HG03575 (cell line): ENCODE measurements at regions not wholly inside any gene's neighbourhood (a gene's known extent, or its start where the extent isn't known, plus 50 kb on each side); places are given as distances from the start of the nearest gene placed in this dataset.

ENCODE experiments used
- ATAC-seq: cut with Tn5 transposase; IDR thresholded peaks from one replicate; pipeline ENCODE4 v1.9.1; 2021; ENCODE audit not compliant: unreplicated experiment, insufficient number of reproducible peaks, low FRiP score; ENCODE audit errors: extremely low read depth

DNA sequence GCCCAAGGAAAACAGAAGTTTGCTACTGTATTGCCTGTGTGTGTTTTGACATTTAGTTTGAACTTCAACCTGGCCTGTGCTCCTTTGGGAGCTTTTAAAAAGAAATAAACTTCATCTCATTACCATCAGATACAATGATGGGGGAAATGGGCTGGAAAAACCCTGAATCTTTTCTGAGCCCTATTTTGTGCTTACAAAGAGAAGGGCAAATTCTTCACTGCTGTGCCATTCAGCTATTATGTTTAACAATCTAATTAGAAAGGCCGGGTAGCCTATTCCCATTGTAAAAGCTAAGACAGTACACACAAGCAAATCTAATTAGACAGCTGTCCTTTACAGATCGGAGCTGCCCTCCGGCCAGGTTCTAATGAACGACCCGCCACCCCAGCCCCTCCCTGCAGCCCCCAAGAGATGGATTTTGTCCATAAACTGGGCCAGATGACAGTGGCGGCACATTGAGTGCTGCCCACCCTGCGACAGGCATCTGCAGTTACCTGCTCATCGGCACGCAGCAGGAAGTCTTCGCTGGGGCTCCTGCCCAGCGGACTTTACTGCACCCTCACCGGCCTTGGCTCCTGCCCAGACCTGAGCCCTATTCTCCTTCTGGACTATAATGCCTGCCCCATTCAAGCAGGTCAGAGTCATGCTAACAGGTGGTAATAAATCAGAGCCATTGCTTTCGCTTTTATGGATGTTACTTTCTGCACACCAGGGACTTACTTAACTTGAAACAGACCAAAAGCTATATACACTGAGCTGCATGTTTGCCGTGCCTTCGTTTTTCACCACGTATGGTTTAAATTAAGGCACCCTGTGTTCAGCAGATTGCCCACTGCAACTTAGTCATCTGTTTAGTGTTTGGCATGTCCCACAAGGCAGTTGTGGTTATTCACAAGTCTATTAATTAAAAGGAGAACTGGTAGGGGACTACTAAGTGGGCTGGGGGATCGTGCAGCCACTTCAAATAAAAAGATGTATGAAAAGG, 549.6 kb downstream of the FGF9 start:
- no peak for ATAC-seq

DNA sequence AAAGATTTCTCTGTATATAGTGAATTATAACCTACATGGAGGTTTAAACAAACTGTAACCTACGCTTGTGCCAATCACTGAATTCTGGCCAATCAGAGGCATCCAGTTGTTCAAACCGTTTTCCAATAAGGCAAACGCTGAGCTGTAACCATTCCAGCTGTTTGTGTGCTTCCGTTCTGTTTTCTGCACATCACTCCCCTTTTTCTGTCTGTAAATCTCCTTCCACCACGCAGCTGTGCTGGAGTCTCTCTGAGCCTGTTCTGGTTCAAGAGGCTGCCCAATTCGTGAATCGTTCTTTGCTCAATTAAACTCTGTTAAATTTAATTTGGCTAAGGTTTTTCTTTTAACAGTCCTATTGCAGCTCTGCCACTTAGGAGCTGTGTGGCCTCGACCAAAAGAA, 552.5 kb downstream of the FGF9 start:
- ATAC-seq, result no peak

DNA sequence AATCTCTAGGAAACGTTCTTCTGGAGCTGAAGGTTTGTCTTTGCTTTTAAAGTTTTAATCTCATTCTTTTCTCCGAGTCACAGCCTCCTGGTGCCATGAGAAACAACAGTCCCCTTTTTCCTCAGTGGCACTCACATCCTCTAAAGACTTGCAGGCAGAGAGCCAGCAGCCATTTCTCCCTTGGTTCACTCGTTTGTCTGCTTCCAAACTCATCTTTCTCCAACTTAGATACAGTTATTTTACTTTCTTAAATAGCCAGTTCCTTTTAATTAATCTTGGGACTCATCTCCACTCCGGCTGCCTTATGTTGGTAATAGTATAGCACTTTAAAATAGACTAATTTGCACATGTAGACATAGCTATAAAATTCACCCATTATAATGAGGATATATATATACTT, 555.2 kb downstream of the FGF9 start:
- no peak for ATAC-seq

GRCh38 chr13:22227895-22228294, 557.0 kb downstream of the FGF9 start:
- ATAC-seq, result no peak

GRCh38 chr13:22229916-22230315, 559.0 kb downstream of the FGF9 start:
- ATAC-seq, result no peak

GRCh38 chr13:22232186-22232585, 561.3 kb downstream of the FGF9 start:
- no peak for ATAC-seq

DNA sequence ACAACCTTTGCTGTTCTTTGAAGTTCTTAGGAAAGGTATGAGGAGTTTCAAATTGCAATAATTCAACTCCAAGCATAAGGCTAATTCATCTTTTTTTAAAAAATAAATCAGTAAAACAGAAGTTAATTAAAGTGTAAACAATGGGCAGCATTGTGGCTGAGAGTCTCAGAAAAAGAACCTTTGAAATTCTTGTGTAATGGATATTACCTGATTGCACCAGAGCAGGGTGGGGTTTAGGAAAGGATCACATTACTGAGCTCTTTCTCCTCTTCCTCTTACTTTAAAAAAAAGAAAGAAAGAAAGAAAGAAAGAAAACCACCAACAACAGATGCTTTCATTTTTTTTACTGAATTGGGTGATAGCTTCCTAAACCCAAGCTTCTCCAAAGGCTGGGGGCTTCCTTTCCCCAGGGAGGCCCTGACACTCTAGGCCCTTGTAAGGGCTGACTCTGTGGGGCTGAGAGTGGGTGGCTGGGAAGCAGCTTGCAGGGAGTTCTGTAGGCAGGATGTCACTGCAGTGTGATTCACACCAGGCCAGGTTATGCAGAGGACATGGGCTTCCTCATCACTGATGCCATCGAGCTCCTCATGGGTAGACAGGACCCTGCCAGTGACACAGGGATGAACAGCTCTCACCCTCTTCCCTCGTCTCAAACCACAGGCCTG, 564.5 kb downstream of the FGF9 start:
- no peak for ATAC-seq

DNA sequence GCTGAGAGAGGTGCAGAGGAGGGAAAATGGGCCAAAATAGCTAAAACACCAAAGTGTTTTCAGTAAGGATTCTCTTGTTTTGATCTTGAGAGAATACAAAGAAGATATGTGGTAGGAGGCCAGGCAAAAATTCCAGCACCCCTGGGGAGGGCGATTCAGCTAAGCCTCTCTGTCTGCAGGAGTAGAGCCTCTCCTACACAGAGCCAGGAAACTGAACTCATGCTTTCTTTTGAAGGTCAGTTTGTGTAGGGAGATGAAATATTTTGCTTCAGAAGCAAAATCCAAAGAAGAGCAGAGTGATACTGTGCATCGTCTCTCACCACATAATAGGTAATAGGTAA, 565.0 kb downstream of the FGF9 start:
- ATAC-seq, result no peak

DNA sequence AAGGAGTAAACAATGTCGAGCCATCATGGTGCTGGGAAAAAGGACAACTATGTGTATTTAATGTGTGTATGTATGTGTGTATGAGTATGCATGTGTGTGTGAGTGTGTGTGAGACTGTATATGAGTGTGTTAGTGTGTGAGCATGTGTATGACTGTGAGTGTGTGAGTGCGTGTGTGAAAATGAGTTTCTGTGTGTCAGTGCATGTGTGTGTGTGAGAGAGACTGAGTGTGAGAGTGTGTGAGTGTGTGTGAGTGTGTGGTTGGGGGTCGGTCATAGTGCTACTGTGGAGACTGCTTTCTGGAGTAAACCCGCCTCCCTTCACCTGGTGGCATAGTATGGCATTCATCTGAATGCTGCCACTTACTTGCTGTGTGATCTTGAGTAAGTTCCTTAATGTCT, 567.4 kb downstream of the FGF9 start:
- no peak for ATAC-seq

DNA sequence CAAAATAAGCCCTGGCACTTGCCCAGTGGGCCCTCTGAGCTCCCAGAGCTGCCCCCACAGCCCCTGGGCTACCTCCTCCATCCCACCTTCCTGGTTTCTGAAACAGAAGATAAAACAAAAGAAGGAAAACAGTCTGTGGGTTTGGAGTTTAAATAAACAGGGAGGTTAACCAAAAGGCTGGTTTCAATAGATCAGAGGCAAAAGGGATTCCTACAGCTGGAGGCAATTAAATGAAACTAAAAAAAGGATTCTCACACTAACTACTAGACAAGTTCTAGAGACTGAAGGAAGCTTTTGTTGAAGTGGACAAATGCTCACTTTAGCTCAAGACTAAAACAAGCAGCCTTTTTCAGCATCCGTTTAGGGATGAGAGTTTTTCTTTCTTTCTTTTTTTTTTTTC, 569.8 kb downstream of the FGF9 start:
- no peak for ATAC-seq

- ATAC-seq, result no peak
These were observed 572.7 kb downstream of the FGF9 start for GRCh38 chr13:22243469-22244163.

DNA sequence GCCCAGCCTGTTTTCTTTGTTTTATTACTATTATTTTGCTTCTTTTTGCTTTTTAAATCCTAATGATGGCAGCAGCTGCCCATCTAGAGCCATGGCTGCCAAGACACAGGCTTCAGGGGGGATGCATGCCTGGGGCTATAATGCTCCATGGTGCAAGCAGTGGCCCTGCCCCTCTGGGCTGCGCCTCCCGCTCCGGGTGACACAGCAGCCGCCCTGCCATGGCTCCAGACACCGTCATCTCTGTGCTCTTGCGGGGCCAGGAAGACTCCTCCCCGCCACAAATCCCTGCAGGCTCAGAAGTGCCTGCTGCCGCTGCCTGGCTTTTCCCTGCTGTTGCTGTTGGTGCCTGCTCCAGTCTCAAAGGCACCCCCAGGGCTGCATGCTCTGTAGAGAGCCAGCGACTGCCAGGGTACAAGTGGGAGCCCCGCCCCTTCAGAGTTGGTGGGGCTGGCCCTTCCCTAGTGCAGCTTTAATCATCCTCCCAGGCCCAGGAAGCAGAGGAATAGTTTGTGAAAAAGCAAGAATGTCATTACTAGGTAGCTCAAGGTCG, 581.5 kb downstream of the FGF9 start:
- ATAC-seq, result no peak

DNA sequence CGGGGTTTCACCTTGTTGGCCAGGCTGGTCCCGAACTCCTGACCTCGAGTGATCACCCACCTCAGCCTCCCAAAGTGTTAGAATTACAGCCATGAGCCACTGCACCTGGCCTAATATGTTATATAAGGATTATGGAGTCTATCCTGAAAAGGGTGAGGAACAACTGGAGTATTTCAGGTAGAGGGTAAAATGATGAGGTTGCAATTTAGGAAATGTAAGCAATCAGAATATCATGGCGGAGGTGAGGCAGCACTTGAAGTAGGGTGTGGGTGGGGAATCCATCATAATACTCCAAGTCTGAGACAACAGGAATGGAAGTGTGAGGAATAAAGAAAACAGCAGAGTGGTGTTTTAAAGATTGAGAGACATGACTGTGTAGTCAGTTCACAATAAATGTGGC, 582.2 kb downstream of the FGF9 start:
- ATAC-seq, result no peak

- ATAC-seq, result no peak
These were observed 585.3 kb downstream of the FGF9 start for GRCh38 chr13:22256111-22256639.

GRCh38 chr13:22262001-22262885, 591.4 kb downstream of the FGF9 start:
- no peak for ATAC-seq

DNA sequence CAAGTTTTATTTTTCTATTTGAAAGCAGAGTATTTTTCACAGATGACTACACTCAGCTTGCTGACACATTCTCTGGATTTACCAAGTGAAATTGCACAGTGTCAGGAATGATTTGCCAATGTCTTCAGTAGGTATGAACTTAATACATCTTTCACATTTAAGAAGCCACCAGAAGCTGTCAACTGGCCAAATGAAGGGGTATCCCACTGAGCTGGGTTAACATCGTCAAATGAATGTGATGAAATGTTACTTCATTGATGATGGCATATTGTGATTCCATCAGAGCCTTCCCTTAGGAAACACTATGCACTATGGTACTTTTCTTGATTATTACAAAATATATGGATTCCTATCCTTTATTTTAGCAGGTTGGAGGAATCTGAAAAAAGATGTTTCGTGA, 592.3 kb downstream of the FGF9 start:
- ATAC-seq, result no peak

DNA sequence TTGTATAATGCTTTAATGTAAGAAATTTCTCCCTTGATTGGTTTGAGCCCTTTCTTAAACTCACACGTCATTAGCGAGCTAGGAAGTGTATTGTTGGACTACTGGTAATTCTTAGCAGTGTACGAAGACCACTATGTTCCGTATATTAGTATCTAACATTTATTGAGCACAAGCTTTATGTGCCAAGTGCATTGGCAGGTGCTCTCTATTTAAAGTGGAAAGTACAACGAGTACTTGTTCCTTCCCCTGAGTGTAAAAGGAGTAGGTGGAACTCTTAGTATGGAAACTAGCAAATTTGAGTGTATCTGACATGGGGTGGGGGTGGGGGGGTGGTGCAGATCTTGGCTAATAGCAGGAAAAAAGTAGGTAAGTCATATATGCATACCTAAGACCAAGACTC, 594.7 kb downstream of the FGF9 start:
- ATAC-seq, result no peak

DNA sequence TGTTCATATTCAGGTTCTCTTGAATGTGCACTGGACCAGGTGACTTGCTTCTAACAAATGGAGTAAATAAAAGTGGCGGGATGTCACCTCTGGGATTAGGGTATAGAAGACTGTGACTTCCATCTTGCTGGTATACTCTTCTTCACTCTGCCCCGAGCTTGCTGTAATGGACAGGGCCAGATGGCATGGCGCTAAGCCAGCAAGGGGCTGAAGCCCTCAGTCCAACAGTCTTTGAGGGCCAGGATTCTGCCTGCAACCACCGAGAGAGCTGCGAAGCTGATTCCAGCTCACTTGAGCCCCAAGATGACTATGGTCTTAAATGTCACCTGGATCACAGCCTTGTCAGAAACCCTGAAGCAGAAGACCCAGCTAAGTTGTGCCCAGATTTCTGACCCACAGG, 600.0 kb downstream of the FGF9 start:
- ATAC-seq, result no peak
